ENCODE measurements at regions not wholly inside any gene's neighbourhood (a gene's known extent, or its start where the extent isn't known, plus 50 kb on each side); places are given as distances from the start of the nearest gene placed in this dataset.

DNA sequence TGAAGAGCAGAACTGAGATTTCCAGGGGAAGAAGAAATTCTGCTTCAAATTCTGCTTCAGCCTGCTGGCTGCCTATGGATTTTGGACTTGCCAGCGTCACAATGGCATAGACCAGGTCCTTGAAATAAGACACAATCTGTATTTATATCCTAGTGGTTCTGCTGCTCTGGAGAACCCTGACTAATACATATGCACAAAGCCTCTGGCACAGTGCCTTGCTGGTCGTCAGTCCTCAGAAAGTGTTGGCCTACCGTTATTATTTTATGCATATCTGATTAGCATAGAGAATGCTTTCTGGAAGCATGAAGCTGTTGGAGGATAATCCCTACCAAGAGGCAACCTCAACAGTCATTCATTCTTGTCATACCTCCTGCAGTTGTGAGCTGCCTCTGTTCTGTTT is 213.7 kb downstream of the B3GLCT start:
- Histone ChIP-seq H4K20me1 (replicated peaks in 1 of 2; ENCODE audit: control insufficient read depth in 1 of 2, insufficient read depth in 2 of 2, low read length in 2 of 2) (no peaks in the 10 kb centered on the region), H2BK12ac (ENCODE audit: low read depth, low read length) (no peak overlapping the region), H3K9ac (replicated peaks in 1 of 4; ENCODE audit: extremely low read depth in 1 of 4, low read depth in 3 of 4, low read length in 3 of 4) (no peak overlapping the region), H2BK120ac (replicated peaks; ENCODE audit: low read depth, low read length) (no peak overlapping the region), H2BK20ac (ENCODE audit: low read length) (no peak overlapping the region), H2AK5ac (ENCODE audit: low read depth, low read length) (no peak overlapping the region), H3K4ac (replicated peaks; ENCODE audit: insufficient read length, low read depth, low read length) (no peak overlapping the region), H2AFZ (ENCODE audit: low read length) (no peak overlapping the region), H2BK15ac (ENCODE audit: low read length) (no peak overlapping the region), H3K79me2 (ENCODE audit: control insufficient read depth in 1 of 2, insufficient read depth in 2 of 2, low read length in 2 of 2) (no peaks in the 10 kb centered on the region), H3K23ac (ENCODE audit: insufficient read length) (no peak overlapping the region), H3K27ac (ENCODE audit: low read depth, low read length) (no peak overlapping the region), H3K4me1 (replicated peaks in 1 of 4; ENCODE audit: control insufficient read depth in 3 of 4, insufficient read depth in 4 of 4, low read length in 3 of 4) (no peaks in the 10 kb centered on the region), H3K4me2 (ENCODE audit: insufficient read depth in 1 of 2, low read depth in 2 of 2, low read length in 2 of 2) (no peak overlapping the region), H3K9me3 (ENCODE audit: insufficient read depth in 2 of 2, low read depth in 1 of 2, low read length in 1 of 2) (no peaks in the 10 kb centered on the region), H3K27me3 (replicated peaks in 1 of 4; ENCODE audit: control insufficient read depth in 3 of 4, extremely low read depth in 1 of 4, insufficient read depth in 3 of 4, low read length in 3 of 4) (no peaks in the 10 kb centered on the region), H4K91ac (replicated peaks; ENCODE audit: insufficient read length, low read length) (no peak overlapping the region), H2BK5ac (ENCODE audit: low read depth, low read length) (no peak overlapping the region), H3K79me1 (ENCODE audit: low read depth, low read length) (no peaks in the 10 kb centered on the region), H3K23me2 (ENCODE audit: low read depth, low read length) (no peaks in the 10 kb centered on the region), H3K36me3 (ENCODE audit: control insufficient read depth in 2 of 4, insufficient read depth in 4 of 4, low read length in 3 of 4) (no peaks in the 10 kb centered on the region), H3K18ac (ENCODE audit: extremely low read depth, low read length) (no peak overlapping the region), H3K4me3 (ENCODE audit: extremely low read depth in 1 of 4, insufficient read depth in 2 of 4, low read depth in 3 of 4, low read length in 4 of 4) (no peak overlapping the region), H4K5ac (ENCODE audit: insufficient read length, low read depth, low read length) (no peak overlapping the region), H4K8ac (ENCODE audit: extremely low read depth, insufficient read depth, low read length) (no peak overlapping the region), H3K56ac (replicated peaks; ENCODE audit: insufficient read length, low read depth, low read length) (no peak overlapping the region), H3K14ac (ENCODE audit: insufficient read length) (no peak overlapping the region)
- CTCF ChIA-PET (ENCODE audit: partially characterized antibody): interaction anchor here (3.9 to 5.1 kb wide), 2 partner anchors 10 to 177 kb away, joined by 22 to 27 read pairs; no protein-coding TSS in a partner anchor
- TF ChIP-seq TCF12 (IDR thresholded peaks at IDR 0.05; ENCODE audit: low read depth, low read length) (no peak), HDAC6 (IDR thresholded peaks at IDR 0.05; ENCODE audit: low read depth, low read length) (no peak), POLR2AphosphoS5 (IDR thresholded peaks at IDR 0.05; ENCODE audit: low read depth, low read length) (no peak)
- TF ChIP-seq, protein P1, sequence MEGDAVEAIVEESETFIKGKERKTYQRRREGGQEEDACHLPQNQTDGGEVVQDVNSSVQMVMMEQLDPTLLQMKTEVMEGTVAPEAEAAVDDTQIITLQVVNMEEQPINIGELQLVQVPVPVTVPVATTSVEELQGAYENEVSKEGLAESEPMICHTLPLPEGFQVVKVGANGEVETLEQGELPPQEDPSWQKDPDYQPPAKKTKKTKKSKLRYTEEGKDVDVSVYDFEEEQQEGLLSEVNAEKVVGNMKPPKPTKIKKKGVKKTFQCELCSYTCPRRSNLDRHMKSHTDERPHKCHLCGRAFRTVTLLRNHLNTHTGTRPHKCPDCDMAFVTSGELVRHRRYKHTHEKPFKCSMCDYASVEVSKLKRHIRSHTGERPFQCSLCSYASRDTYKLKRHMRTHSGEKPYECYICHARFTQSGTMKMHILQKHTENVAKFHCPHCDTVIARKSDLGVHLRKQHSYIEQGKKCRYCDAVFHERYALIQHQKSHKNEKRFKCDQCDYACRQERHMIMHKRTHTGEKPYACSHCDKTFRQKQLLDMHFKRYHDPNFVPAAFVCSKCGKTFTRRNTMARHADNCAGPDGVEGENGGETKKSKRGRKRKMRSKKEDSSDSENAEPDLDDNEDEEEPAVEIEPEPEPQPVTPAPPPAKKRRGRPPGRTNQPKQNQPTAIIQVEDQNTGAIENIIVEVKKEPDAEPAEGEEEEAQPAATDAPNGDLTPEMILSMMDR (IDR thresholded peaks at IDR 0.05; ENCODE audit: control extremely low read depth in 1 of 3, insufficient read depth in 1 of 3, low read depth in 1 of 3, low read length in 3 of 3): no peak
- WGBS, 2 experiments (ENCODE audit: extremely low coverage in 1 of 2, insufficient coverage in 1 of 2, insufficient read length in 1 of 2, insufficient replicate concordance in 2 of 2, low coverage in 1 of 2, low lambda C conversion rate in 2 of 2, missing lambda C conversion rate in 1 of 2): 96% methylated on average over 3 of the region's 3 CpGs; no CpG with 5 or more reads in 1 of the 2 experiments
- POLR2A ChIA-PET (ENCODE audit: partially characterized antibody): no interaction called here
- no peak for DNase-seq (ENCODE audit: low read depth in 1 of 2, low spot score in 2 of 2)
- no peak for FAIRE-seq
